NB4 (cell line): ENCODE measurements at regions not wholly inside any gene's neighbourhood (a gene's known extent, or its start where the extent isn't known, plus 50 kb on each side); places are given as distances from the start of the nearest gene placed in this dataset.

Experiments used
- DNase-seq: peaks from one replicate; pipeline ENCODE4 v3.0.0; 2010; ENCODE audit warnings: low read depth
- H3K4me3 ChIP-seq: one replicate; pipeline ENCODE4 v1.5.1; 2011; ENCODE audit warnings: mild to moderate bottlenecking, low read depth, low read length, moderate library complexity
- MYC ChIP-seq: IDR thresholded peaks from 2 replicates; pipeline ENCODE4 v1.6.1; 2011; ENCODE audit warnings: low read depth, low read length
- POLR2A ChIP-seq: IDR thresholded peaks from 2 replicates; pipeline ENCODE4 v1.6.1; 2011; ENCODE audit warnings: mild to moderate bottlenecking; ENCODE audit not compliant: insufficient read length; ENCODE audit errors: extremely low read depth
- TF ChIP-seq, protein P1 (sequence below): IDR thresholded peaks from 2 replicates; pipeline ENCODE4 v1.6.1; 2011; ENCODE audit warnings: low read depth, low read length
- TF ChIP-seq, protein P2 (sequence below): IDR thresholded peaks from one replicate; pipeline ENCODE4 v1.5.1; 2012; ENCODE audit warnings: low read depth, low read length

DNA sequence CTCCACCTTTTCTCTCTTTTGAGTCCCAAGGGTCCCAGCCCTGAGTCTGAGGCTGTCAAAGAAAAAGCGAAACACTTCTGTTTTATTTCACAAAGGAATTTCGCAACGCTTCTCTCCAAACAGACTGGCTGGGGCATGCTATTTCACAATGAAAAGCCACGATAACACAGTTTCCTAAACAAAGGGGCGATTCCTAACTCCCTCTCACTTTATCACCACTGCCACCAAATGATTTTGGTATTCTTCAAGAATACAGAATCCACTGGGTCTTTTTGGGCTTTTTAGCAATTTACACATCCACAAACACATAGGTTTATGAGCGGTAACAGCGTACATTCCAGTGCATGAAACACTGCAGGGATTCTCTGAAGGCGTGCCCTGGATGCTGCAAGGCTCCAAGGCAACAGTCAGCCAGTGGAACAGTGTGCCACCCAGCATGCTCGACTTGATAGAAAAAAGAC lies 161.2 kb downstream of the DAD1 start:
- peak overlapping the region; percentile 93 for H3K4me3 ChIP-seq
- TF ChIP-seq, protein P1, sequence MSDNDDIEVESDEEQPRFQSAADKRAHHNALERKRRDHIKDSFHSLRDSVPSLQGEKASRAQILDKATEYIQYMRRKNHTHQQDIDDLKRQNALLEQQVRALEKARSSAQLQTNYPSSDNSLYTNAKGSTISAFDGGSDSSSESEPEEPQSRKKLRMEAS: peak; percentile 52; the same call in 1 of the 2 replicates
- TF ChIP-seq, protein P2, sequence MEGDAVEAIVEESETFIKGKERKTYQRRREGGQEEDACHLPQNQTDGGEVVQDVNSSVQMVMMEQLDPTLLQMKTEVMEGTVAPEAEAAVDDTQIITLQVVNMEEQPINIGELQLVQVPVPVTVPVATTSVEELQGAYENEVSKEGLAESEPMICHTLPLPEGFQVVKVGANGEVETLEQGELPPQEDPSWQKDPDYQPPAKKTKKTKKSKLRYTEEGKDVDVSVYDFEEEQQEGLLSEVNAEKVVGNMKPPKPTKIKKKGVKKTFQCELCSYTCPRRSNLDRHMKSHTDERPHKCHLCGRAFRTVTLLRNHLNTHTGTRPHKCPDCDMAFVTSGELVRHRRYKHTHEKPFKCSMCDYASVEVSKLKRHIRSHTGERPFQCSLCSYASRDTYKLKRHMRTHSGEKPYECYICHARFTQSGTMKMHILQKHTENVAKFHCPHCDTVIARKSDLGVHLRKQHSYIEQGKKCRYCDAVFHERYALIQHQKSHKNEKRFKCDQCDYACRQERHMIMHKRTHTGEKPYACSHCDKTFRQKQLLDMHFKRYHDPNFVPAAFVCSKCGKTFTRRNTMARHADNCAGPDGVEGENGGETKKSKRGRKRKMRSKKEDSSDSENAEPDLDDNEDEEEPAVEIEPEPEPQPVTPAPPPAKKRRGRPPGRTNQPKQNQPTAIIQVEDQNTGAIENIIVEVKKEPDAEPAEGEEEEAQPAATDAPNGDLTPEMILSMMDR: no peak
- TF ChIP-seq POLR2A: peak; percentile 35
- TF ChIP-seq MYC: peak; percentile 88
- peak; percentile 95 for DNase-seq

DNA sequence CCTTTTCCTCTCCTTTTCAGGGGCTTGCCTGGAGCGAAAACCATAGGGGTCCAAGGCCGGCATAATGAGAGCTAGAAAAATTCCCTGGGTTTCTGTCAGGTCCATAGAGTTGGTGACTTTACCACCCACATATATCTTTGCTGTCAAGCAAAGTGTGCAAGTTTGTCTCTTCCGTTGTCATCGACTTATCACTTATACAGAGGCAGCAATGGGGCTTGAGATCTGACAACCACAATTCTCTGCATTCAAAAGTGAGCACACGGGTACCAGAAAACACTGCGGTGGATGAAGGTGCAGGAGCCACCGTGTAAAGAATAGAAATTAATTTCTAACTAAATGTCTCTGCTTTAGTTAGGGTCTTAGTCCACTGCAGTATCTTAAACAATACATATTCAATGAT lies 162.3 kb downstream of the DAD1 start:
- TF ChIP-seq, protein P1: no peak
- TF ChIP-seq POLR2A: no peak
- TF ChIP-seq, protein P2: no peak
- TF ChIP-seq MYC: no peak
- DNase-seq: peak; percentile 38
- H3K4me3 ChIP-seq: peak overlapping the region; percentile 93

DNA sequence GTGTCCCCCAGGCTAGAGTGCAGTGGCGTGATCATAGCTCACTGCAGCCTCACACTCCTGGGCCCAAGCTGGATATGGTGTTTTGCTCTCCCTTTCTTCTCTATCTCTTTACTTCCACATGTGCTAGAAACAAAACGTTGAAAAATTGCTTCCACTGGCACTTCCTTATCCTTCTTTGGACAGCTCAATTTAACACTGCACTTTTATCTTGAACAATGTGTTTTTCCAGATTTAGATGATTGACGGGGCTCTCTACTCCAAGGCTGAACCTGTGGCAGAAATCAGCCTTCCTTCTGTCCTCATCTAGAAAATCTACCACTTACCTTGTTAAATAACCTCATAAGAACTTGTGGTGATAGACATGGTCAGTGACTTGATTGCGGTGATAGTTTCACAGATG lies 165.1 kb downstream of the DAD1 start:
- peak; percentile 26 for DNase-seq
- H3K4me3 ChIP-seq: no peak overlapping the region
- no peak for TF ChIP-seq POLR2A

DNA sequence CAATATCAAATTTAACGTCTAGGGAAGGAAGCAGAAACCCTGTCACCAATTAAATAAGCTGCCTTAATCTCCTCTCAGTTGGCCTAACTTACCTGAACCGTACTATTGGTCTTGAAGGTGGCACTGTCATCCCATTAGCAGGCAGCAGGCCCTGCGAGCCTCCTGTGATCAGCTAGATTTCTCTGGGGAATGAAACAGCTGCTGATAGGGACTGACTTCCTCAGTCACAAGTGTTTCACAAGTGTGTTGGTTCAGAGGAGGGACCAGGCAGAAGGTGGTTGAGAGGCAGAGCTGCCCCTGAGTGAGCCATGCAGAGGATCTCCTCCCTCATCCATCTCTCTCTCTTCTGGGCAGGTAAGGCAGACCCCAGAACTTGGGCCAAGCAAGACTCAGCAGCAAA lies 166.8 kb downstream of the DAD1 start:
- peak; percentile 90 for DNase-seq
- no peak overlapping the region for H3K4me3 ChIP-seq
- TF ChIP-seq MYC (peak; percentile 48; the same call in 1 of the 2 replicates), POLR2A (peak; percentile 9)
- TF ChIP-seq, protein P1: peak; percentile 41; the same call in 1 of the 2 replicates
- TF ChIP-seq, protein P2: no peak

DNA sequence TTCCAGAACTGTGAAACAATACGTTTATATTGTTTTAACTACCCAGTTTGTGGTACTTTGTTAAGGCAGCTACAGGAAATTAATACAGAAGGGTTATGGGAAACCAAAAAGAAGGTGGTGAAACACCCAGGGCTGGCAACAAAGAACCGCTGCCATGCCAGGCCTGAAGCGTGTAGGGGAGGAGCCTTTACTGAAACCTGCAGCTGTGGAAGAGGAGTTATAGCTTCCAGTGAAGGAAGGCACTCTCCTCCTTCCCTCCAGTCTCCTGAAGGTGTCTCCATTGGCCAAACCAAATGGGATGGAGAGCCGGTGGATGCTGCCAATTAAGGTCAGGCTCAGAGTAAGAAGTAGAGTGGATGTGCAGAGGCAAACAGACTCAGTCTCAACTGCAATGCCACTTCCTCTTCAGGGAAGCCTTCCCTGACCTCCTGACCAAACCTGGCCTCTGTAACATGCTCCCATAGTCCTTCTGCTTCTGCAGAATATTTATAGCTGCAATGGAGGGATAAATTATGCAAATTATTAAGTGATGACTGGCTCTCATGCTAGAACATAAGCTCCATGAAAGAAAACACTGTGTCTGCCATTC lies 168.3 kb downstream of the DAD1 start:
- peak; percentile 76 for DNase-seq
- TF ChIP-seq, protein P2: no peak
- TF ChIP-seq MYC (no peak), POLR2A (no peak)
- TF ChIP-seq, protein P1: no peak
- no peak overlapping the region for H3K4me3 ChIP-seq

DNA sequence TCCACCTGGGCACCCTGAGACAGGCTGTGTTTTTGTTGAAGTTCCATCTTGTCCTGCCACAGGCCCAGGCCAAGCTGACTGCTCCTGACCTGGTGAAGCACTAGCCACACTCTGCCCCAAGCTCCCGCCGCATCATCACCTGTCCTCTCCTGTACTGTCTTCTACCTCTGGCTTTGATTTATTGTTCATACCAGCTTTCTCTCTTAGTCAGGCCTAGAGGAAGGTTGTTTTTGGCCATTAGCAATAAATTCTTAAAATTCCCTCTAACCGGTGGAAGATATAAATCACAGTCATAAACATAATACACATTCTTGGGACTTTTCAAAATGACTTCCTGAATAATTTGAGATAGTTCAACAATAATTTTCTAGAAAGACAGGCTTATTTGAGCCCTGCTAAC lies 169.4 kb downstream of the DAD1 start:
- TF ChIP-seq, protein P2: no peak
- TF ChIP-seq POLR2A: no peak
- TF ChIP-seq, protein P1: no peak
- no peak for TF ChIP-seq MYC
- H3K4me3 ChIP-seq: no peak overlapping the region
- DNase-seq: no peak
